ENCODE measurements at regions not wholly inside any gene's neighbourhood (a gene's known extent, or its start where the extent isn't known, plus 50 kb on each side); places are given as distances from the start of the nearest gene placed in this dataset.

DNA sequence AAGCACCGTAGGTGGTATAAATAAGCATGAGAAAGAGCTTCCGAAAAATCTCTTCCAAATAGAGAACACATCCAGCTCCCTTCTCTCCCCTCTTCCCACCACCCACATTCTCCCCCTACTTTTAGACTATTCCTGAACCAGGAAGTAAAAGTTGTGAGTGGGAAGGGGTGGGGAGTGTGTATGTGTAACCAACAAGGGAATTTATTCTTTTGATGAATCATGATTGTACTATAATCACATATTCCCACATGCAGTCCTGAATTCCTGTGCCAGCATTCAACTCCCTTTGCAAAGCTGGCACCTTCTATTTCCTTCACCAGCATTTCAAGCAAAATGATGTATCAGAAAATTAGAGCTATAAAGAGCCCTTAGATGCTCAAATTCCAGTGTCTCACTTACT lies 230.6 kb upstream of the CHRM2 start:
- H3K36me3 ChIP-seq (ENCODE audit: insufficient read depth, low read length) = no peaks in the 10 kb centered on the region
- no peak overlapping the region for H3K9ac ChIP-seq (ENCODE audit: low read depth, low read length)
- H3K9me3 ChIP-seq (ENCODE audit: control insufficient read depth, insufficient read depth, low read length) = no peaks in the 10 kb centered on the region
- no peaks in the 10 kb centered on the region for H3K4me1 ChIP-seq (ENCODE audit: insufficient read depth, low read length)

DNA sequence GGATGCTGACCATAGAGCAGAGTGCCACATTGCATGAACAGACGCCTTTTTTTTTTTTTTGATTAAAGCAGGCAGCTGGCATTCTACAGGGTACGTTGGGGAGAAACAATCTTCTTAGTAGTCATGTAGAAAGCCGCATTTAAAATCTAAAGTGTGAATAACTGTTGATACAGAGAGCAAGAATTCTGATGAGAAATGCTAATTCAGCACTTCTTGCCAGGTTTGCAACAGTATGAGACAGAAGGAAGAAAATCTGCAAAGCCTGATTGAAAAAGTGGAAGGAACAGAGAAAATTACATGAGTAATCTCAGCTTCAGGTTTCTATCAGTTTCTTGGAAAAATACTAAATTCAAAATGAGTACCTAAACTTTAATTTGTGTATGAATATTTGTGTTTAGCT lies 232.7 kb upstream of the CHRM2 start:
- H3K4me1 ChIP-seq (ENCODE audit: insufficient read depth, low read length) = no peaks in the 10 kb centered on the region
- no peaks in the 10 kb centered on the region for H3K36me3 ChIP-seq (ENCODE audit: insufficient read depth, low read length)
- H3K9ac ChIP-seq (ENCODE audit: low read depth, low read length) = no peak overlapping the region
- H3K9me3 ChIP-seq (ENCODE audit: control insufficient read depth, insufficient read depth, low read length) = no peaks in the 10 kb centered on the region

DNA sequence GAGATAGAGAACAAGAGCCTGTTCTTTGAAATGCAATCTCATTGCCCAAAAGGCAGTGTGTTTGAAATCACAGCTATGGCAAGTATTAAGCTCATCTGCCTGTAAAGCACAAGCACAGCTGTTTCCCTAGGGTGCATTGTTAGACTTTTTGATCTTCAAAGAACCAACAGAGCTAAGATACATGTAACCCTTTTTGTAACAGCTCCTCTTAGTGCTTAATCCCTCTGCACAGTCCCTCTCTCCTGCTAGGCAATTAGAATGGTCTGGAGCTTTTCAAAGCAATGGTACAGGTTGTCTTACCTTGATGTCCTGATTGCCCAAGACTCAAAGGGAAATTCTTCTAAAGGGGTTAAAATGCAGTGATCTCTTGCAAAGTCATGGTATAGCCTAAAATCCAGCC lies 249.6 kb upstream of the CHRM2 start:
- Histone ChIP-seq H3K9me3 (ENCODE audit: control insufficient read depth, insufficient read depth, low read length) (no peaks in the 10 kb centered on the region), H3K36me3 (ENCODE audit: insufficient read depth, low read length) (no peaks in the 10 kb centered on the region), H3K4me1 (ENCODE audit: insufficient read depth, low read length) (no peaks in the 10 kb centered on the region), H3K9ac (ENCODE audit: low read depth, low read length) (no peak overlapping the region)

DNA sequence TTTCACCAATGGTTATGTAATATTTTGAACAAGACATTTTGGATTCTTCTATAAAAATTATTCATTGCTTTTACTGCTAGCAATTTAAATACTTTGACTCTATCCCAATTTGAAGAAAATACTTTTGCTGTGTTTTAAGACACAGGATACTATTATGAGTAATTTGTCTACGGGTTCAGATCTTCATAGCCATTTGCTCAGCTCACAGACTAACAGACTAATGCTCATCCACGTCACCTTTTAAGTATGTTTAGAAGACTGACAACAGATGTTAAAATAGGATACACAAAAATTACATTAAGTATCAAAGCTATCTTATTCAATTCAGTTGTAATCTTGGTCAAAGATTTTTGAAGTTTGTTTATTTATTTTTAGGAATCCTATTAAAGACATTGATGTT lies 251.3 kb upstream of the CHRM2 start:
- no peaks in the 10 kb centered on the region for H3K36me3 ChIP-seq (ENCODE audit: insufficient read depth, low read length)
- no peaks in the 10 kb centered on the region for H3K4me1 ChIP-seq (ENCODE audit: insufficient read depth, low read length)
- H3K9ac ChIP-seq (ENCODE audit: low read depth, low read length) = no peak overlapping the region
- H3K9me3 ChIP-seq (ENCODE audit: control insufficient read depth, insufficient read depth, low read length) = no peaks in the 10 kb centered on the region

DNA sequence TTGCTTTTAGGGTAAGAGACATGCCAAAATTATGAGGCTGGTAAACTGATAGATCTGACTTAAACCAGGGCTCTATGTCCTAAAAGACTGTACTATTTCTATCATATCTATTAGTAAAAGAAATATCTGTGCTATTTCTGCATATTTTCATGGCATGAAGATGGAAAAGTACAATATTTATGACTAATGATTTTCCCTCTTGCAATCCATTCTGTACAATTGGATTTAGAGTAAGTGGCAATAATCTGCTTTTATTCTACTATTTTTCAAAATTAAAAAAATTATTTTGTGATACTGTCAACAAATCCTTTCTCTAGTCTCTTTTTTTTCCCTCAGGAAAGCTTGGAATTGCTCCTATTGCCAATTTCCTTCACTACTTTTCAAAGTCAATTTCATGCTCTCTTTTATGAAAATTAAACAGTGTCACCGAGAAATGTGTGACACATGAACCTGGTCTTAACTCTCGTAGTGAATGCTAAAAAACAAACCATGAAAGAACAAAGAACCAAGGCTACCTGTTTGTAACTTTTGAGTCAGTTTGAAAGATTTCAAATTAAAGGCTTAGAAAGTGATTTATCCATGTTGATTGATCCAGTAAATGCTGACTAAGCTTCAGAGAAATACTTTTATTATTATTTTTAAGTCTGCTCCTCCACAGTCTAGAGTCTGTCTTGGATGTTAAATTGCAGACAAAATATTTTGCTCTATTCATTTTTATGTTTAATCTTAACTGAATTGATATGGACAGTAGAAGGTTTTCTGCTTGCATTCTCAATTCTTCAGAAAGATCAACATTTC lies 262.7 kb upstream of the CHRM2 start:
- Histone ChIP-seq H3K4me1 (ENCODE audit: insufficient read depth, low read length) (no peaks in the 10 kb centered on the region), H3K9ac (ENCODE audit: low read depth, low read length) (no peak overlapping the region), H3K36me3 (ENCODE audit: insufficient read depth, low read length) (no peaks in the 10 kb centered on the region), H3K9me3 (ENCODE audit: control insufficient read depth, insufficient read depth, low read length) (no peaks in the 10 kb centered on the region)

DNA sequence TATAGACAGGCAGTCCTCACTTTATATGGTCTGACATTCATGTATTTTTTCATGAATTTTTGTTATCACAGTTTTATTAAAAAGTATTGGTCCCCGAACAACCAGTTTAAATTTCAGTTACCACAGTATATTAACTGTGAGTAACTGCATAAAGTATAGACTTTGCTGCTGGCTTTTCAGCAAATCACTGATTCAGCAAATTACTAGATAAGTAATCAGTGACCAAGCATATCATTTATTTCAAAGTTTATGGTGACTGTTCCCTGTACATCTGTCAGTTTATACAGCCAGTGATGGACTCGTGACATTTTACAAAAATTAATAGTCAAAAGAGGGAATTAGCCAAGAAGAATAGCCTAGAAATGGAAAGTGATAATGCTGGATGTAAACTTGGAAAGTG lies 266.7 kb upstream of the CHRM2 start:
- H3K4me1 ChIP-seq (ENCODE audit: insufficient read depth, low read length) = no peaks in the 10 kb centered on the region
- no peak overlapping the region for H3K9ac ChIP-seq (ENCODE audit: low read depth, low read length)
- H3K36me3 ChIP-seq (ENCODE audit: insufficient read depth, low read length) = no peaks in the 10 kb centered on the region
- no peaks in the 10 kb centered on the region for H3K9me3 ChIP-seq (ENCODE audit: control insufficient read depth, insufficient read depth, low read length)

DNA sequence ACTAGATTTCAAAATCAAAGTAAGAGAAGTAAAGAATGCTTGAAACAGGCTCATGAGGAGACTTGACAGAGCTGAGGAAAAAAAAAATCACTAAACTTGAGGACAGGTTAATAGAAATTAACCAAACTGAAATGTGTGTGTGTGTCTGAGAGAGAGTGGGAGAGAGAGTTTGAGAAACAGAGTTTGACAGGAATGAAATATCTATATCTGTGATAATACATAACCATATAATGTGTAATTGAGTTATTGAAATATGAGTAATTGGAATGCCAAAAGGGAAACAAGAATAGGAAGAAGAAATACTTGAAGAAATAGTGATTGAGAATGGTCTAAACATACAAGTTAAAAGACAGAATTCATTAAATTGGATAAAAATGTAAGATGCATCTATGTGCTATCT lies 268.0 kb upstream of the CHRM2 start:
- no peaks in the 10 kb centered on the region for H3K4me1 ChIP-seq (ENCODE audit: insufficient read depth, low read length)
- H3K9me3 ChIP-seq (ENCODE audit: control insufficient read depth, insufficient read depth, low read length) = no peaks in the 10 kb centered on the region
- no peaks in the 10 kb centered on the region for H3K36me3 ChIP-seq (ENCODE audit: insufficient read depth, low read length)
- H3K9ac ChIP-seq (ENCODE audit: low read depth, low read length) = no peak overlapping the region

DNA sequence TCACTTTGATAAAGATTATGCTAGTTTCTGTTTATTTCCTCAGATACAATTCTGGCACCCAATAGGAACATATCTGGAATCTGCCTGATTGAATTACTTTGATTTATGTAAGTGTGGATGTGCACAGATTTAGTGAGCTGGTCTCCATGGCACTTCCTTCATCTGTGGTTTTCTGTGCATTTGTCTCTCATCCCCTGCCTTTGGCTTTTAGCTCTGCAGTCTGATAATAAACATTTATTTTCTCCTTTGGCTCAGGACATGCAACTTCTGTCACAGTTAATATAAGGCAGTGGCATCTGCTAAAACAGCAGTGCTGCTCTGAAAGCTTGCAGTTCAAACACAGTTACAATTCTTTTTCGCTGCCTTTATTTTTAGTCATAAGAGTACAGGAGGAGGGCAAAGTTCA lies 273.7 kb upstream of the CHRM2 start:
- Histone ChIP-seq H3K9me3 (ENCODE audit: control insufficient read depth, insufficient read depth, low read length) (no peaks in the 10 kb centered on the region), H3K9ac (ENCODE audit: low read depth, low read length) (no peak overlapping the region), H3K4me1 (ENCODE audit: insufficient read depth, low read length) (no peaks in the 10 kb centered on the region), H3K36me3 (ENCODE audit: insufficient read depth, low read length) (no peaks in the 10 kb centered on the region)

DNA sequence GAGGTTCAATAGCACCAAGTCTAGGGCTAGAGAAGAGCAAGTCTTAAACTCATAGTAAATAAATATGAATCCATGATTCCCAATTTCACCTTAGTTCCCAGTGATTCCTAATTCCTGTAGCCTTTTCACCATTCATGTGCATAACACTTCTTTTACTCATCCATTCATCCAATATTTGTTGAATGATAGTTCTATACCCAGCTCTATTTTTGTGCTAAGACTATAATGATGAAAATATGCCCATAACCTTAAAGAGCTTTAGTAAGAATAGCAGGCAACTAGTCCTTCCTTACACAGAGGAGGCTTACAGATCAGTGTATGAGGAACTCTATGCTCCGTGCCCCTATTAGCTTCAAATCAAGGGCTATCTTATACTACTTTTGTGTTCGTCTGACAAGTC lies 280.2 kb upstream of the CHRM2 start:
- H3K9me3 ChIP-seq (ENCODE audit: control insufficient read depth, insufficient read depth, low read length) = no peaks in the 10 kb centered on the region
- no peaks in the 10 kb centered on the region for H3K36me3 ChIP-seq (ENCODE audit: insufficient read depth, low read length)

DNA sequence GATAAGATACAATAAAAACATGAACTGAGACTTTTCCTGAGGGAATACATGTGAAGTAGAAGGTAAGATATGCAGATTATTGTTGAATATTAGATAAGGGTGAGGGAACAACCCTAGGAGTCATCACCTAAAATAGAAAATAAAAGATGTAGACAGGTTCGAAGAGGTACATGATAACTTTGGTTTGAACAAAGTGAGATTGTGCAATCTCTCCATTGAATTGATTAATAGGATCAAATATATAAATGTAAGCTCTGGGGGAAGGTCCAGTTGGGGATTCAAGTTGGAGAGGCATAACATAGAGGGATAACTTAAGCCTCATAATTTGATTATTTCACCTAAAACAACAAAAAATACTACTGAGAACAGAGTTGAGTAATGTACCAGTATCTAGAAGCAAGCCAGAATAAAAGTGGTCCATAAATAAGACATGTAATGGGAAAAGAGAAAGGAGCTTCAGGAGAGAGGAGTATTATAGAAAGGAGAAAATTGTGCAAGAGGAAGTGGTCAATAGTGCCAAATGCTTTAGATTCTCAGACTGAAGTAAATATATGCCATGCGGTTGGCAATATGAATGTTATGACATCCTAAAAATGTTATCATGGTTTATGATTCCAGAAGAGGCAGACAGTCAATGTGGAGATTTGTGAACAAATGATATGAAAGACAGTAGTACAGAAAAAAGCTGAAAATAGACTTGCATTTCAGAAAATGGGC lies 282.3 kb upstream of the CHRM2 start:
- no peaks in the 10 kb centered on the region for H3K9me3 ChIP-seq (ENCODE audit: control insufficient read depth, insufficient read depth, low read length)
- H3K4me1 ChIP-seq (ENCODE audit: insufficient read depth, low read length) = no peaks in the 10 kb centered on the region
- H3K36me3 ChIP-seq (ENCODE audit: insufficient read depth, low read length) = no peaks in the 10 kb centered on the region
- no peak overlapping the region for H3K9ac ChIP-seq (ENCODE audit: low read depth, low read length)

More for the DNA sequence above, 280.2 kb upstream of the CHRM2 start:
- no peaks in the 10 kb centered on the region for H3K4me1 ChIP-seq (ENCODE audit: insufficient read depth, low read length)
- no peak overlapping the region for H3K9ac ChIP-seq (ENCODE audit: low read depth, low read length)

DNA sequence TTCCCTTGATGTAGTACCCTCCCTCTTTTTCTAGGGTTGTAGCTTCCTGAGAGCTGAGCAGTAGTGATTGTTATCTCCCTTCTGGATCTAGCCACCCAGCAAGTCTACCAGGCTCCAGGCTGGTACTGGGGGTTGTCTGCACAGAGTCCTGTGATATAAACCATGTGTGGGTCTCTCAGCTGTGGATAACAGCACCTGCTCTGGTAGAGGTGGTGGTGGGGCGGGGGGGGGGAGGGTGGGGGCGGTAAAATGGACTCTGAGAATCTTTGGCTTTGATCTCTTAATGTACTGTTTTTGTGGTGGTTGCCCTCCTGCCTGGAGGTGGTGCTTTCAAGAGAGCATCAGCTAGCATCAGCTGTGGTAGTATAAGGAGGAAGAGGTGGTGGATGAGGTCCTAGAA lies 302.0 kb upstream of the CHRM2 start:
- H3K4me1 ChIP-seq (ENCODE audit: insufficient read depth, low read length) = no peaks in the 10 kb centered on the region
- no peak overlapping the region for H3K9ac ChIP-seq (ENCODE audit: low read depth, low read length)
- no peaks in the 10 kb centered on the region for H3K36me3 ChIP-seq (ENCODE audit: insufficient read depth, low read length)
- H3K9me3 ChIP-seq (ENCODE audit: control insufficient read depth, insufficient read depth, low read length) = no peaks in the 10 kb centered on the region

DNA sequence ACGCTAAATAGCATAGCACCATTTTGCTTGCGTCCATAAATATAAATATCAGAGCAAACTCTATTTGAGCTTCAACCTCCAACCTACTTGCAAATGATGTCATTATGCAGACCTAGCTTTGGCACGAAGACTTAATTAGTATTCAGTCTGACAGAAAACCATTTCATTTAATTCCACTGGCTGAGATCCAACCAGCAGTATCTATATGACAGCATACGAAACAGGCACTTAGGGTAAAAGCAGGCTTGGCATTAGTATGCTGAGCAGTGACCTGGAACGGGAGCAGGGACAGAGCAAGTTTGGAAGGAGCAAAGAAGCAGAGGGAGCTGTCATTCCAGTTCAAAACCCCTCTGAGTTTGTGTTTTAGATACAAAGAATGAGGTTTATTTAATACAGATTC lies 312.5 kb upstream of the CHRM2 start:
- Histone ChIP-seq H3K9me3 (ENCODE audit: control insufficient read depth, insufficient read depth, low read length) (no peaks in the 10 kb centered on the region), H3K36me3 (ENCODE audit: insufficient read depth, low read length) (no peaks in the 10 kb centered on the region), H3K4me1 (ENCODE audit: insufficient read depth, low read length) (no peaks in the 10 kb centered on the region), H3K9ac (ENCODE audit: low read depth, low read length) (no peak overlapping the region)

DNA sequence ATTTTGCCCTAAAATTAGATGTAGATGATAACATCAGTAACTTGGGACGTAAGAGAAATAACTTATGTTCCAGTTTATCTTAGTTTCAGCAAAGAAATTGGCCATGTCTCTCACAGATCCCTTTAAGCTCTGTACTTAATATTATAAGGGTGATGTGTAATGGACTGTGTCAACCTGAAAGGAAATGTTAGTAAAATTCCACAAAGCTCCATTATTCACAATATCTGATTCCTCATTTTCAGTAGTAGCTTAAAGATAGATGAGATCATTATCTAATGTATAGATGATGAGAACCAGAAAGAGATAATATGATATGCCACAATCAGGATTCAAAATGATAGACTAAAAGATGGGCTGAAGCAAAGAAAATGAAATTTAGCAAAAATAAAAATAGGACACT lies 316.8 kb upstream of the CHRM2 start:
- Histone ChIP-seq H3K9me3 (ENCODE audit: control insufficient read depth, insufficient read depth, low read length) (no peaks in the 10 kb centered on the region), H3K9ac (ENCODE audit: low read depth, low read length) (no peak overlapping the region), H3K4me1 (ENCODE audit: insufficient read depth, low read length) (no peaks in the 10 kb centered on the region), H3K36me3 (ENCODE audit: insufficient read depth, low read length) (no peaks in the 10 kb centered on the region)

DNA sequence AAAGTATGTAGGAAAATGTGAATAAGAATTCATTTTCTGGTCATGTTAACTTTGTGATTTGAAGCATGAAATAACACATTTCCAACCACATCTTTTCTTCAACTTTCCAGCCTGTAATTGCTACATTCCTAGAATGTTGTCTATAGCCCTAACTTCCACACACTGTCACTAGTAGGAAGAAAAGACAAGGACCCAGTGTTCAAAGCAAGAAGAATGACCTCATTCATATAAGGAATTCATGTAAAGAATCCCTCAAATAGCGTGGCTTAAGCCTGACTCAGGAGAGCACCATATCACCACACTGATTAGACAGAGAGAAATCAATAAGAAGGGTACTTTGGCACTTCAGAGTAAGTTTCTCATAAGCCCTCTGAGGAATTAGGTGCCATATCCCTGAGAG lies 318.7 kb upstream of the CHRM2 start:
- H3K36me3 ChIP-seq (ENCODE audit: insufficient read depth, low read length) = no peaks in the 10 kb centered on the region
- no peak overlapping the region for H3K9ac ChIP-seq (ENCODE audit: low read depth, low read length)
- H3K4me1 ChIP-seq (ENCODE audit: insufficient read depth, low read length) = no peaks in the 10 kb centered on the region
- H3K9me3 ChIP-seq (ENCODE audit: control insufficient read depth, insufficient read depth, low read length) = no peaks in the 10 kb centered on the region

DNA sequence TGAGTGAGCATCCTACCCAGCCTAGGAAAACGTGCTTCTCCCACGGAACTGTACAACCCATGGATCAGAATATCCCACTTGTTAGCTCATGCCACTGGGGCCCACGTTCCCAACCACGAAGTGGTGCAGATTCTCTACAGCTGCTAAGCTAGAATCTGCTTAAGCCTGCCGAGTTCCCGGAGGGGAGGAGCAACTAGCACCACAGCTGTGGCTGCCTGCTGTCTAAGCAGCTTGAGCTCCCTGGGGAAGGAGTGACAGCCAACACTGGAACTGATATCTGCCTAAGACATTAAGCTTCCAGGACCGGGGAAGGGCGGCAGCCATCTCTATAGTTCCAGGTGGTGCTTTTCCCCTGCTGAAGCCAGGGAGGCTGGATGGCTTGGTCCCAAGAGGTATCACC lies 334.7 kb upstream of the CHRM2 start:
- H3K9me3 ChIP-seq (ENCODE audit: control insufficient read depth, insufficient read depth, low read length) = no peaks in the 10 kb centered on the region
- no peaks in the 10 kb centered on the region for H3K36me3 ChIP-seq (ENCODE audit: insufficient read depth, low read length)
- no peak overlapping the region for H3K9ac ChIP-seq (ENCODE audit: low read depth, low read length)
- H3K4me1 ChIP-seq (ENCODE audit: insufficient read depth, low read length) = no peaks in the 10 kb centered on the region

Measured in ES-I3 (cell line).